A673 (cell line): ENCODE measurements at regions not wholly inside any gene's neighbourhood (a gene's known extent, or its start where the extent isn't known, plus 50 kb on each side); places are given as distances from the start of the nearest gene placed in this dataset.

Experiments used
- BruUV-seq: library from RNA; stranded (reverse); fragments of 400-500 nt; replicated peaks from 2 replicates; lab custom pipeline; 2021; lab: Mats Ljungman, UMichigan
- CTCF ChIA-PET: fragments of 300-600 bp; sonication (Branson Sonifier 250); formaldehyde crosslinking; loops from one replicate; lab custom pipeline; 2022; ENCODE audit warnings: antibody characterized with exemption; lab: Charles Lee
- POLR2A ChIA-PET: fragments of 300-600 bp; sonication (Branson Sonifier 250); formaldehyde crosslinking; loops from one replicate; lab custom pipeline; 2022; ENCODE audit warnings: antibody characterized with exemption; ENCODE audit not compliant: low non-redundant PET; lab: Charles Lee
- DNase-seq: peaks from one replicate; pipeline ENCODE4 v3.0.0-alpha.2; 2015; ENCODE audit warnings: low spot score
- H3K27ac ChIP-seq: fragments of 200-600 bp; sonication (generic); 2 replicates; pipeline ENCODE4 v1.5.1; 2016; ENCODE audit warnings: mixed run types, low read depth, mild to moderate bottlenecking, mixed read lengths, antibody characterized with exemption, low read length; ENCODE audit not compliant: poor library complexity, severe bottlenecking
- H3K27me3 ChIP-seq: fragments of 200-600 bp; sonication (generic); replicated peaks from 2 replicates; pipeline ENCODE4 v1.6.1; 2017; ENCODE audit warnings: mixed run types, low read depth, mild to moderate bottlenecking, mixed read lengths, antibody characterized with exemption, low read length; ENCODE audit not compliant: insufficient read depth, poor library complexity
- H3K36me3 ChIP-seq: fragments of 200-600 bp; sonication (generic); 2 replicates; pipeline ENCODE4 v1.6.1; 2016; ENCODE audit warnings: mixed run types, mild to moderate bottlenecking, mixed read lengths, antibody characterized with exemption, low read length; ENCODE audit not compliant: insufficient read depth, poor library complexity, severe bottlenecking
- H3K4me1 ChIP-seq: fragments of 200-600 bp; sonication (generic); 2 replicates; pipeline ENCODE4 v1.6.1; 2017; ENCODE audit warnings: mixed run types, mild to moderate bottlenecking, mixed read lengths, antibody characterized with exemption, low read length; ENCODE audit not compliant: insufficient read depth, poor library complexity, severe bottlenecking
- H3K4me3 ChIP-seq: fragments of 200-600 bp; sonication (generic); 2 replicates; pipeline ENCODE4 v1.5.1; 2016; ENCODE audit warnings: low read depth, mixed run types, mild to moderate bottlenecking, mixed read lengths, low read length; ENCODE audit not compliant: poor library complexity, severe bottlenecking
- H3K9me3 ChIP-seq: fragments of 200-600 bp; sonication (generic); 2 replicates; pipeline ENCODE4 v1.6.1; 2016; ENCODE audit warnings: mixed run types, low read depth, mild to moderate bottlenecking, mixed read lengths, antibody characterized with exemption, low read length; ENCODE audit not compliant: poor library complexity, severe bottlenecking
- CTCF ChIP-seq: fragments of 300-800, 200-600 bp; sonication (generic); conservative IDR thresholded peaks from 2 replicates; pipeline ENCODE4 v1.5.1; 2017; ENCODE audit warnings: low read depth, mild to moderate bottlenecking, antibody characterized with exemption, low read length, moderate library complexity, mixed read lengths
- EZH2 ChIP-seq: fragments of 200-600 bp; sonication (generic); IDR thresholded peaks from 2 replicates; pipeline ENCODE4 v1.6.1; 2017; ENCODE audit warnings: borderline replicate concordance, low read depth, mild to moderate bottlenecking, mixed read lengths, antibody characterized with exemption, low read length; ENCODE audit not compliant: poor library complexity, severe bottlenecking
- intact Hi-C: fragments of 100-400 bp; cut with micrococcal nuclease; formaldehyde crosslinking; loops from one replicate; pipeline ENCODE4 v1.10.0; 2022; ENCODE audit not compliant: unreplicated experiment

- DNase-seq = no peak
- intact Hi-C loops = no loop called here
- TF ChIP-seq CTCF = no peak
- TF ChIP-seq EZH2 = no peak
- BruUV-seq = no TSS peak
- no peaks in the 10 kb centered on the region for H3K36me3 ChIP-seq
- ChIA-PET CTCF (no interaction called here), POLR2A (no interaction called here)
- no peak overlapping the region for H3K27ac ChIP-seq
- peaks cover 11% of the 10 kb centered on the region for H3K27me3 ChIP-seq
- H3K4me1 ChIP-seq = no peaks in the 10 kb centered on the region
- H3K9me3 ChIP-seq = no peaks in the 10 kb centered on the region
- no peak overlapping the region for H3K4me3 ChIP-seq
Observed at GRCh38 chr13:47650209-47650608, 350.9 kb downstream of the SUCLA2 start.

GRCh38 chr13:47647001-47647400 lies 354.1 kb downstream of the SUCLA2 start:
- ChIA-PET POLR2A (no interaction called here), CTCF (no interaction called here)
- Histone ChIP-seq H3K27me3 (peaks cover 5% of the 10 kb centered on the region), H3K36me3 (no peaks in the 10 kb centered on the region), H3K4me3 (no peak overlapping the region), H3K27ac (no peak overlapping the region), H3K9me3 (no peaks in the 10 kb centered on the region), H3K4me1 (no peaks in the 10 kb centered on the region)
- BruUV-seq = no TSS peak
- intact Hi-C loops = no loop called here
- DNase-seq = no peak
- TF ChIP-seq EZH2 (no peak), CTCF (no peak)

GRCh38 chr13:47646298-47646697 lies 354.8 kb downstream of the SUCLA2 start:
- CTCF ChIA-PET = no interaction called here
- TF ChIP-seq CTCF (no peak), EZH2 (no peak)
- peaks cover 5% of the 10 kb centered on the region for H3K27me3 ChIP-seq
- H3K27ac ChIP-seq = no peak overlapping the region
- H3K4me1 ChIP-seq = no peaks in the 10 kb centered on the region
- DNase-seq = no peak
- POLR2A ChIA-PET = no interaction called here
- no TSS peak for BruUV-seq
- no peaks in the 10 kb centered on the region for H3K36me3 ChIP-seq
- H3K9me3 ChIP-seq = no peaks in the 10 kb centered on the region
- no peak overlapping the region for H3K4me3 ChIP-seq
- intact Hi-C loops = no loop called here
